ENCODE measurements at regions not wholly inside any gene's neighbourhood (a gene's known extent, or its start where the extent isn't known, plus 50 kb on each side); places are given as distances from the start of the nearest gene placed in this dataset.

DNA sequence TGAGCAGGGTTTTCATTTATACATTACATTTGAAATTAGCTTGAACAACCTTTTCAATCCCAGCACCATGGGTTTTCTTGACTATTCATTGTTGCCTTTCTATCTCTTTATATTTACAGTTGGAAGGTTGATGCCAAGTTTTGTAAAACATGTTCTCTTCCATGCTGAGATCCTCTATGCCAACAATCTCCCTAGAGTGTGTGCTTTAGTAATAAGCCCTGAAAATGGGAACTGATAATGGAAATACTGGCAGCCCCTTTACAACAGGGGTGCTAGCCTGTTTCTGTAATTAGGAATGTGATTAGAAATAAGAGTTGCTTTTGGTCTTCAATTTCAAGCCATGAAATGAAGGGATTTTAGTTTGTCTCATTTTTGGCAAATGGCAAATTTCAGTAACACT, 239.9 kb upstream of the NAALADL2 start:
- TF ChIP-seq, protein P1, sequence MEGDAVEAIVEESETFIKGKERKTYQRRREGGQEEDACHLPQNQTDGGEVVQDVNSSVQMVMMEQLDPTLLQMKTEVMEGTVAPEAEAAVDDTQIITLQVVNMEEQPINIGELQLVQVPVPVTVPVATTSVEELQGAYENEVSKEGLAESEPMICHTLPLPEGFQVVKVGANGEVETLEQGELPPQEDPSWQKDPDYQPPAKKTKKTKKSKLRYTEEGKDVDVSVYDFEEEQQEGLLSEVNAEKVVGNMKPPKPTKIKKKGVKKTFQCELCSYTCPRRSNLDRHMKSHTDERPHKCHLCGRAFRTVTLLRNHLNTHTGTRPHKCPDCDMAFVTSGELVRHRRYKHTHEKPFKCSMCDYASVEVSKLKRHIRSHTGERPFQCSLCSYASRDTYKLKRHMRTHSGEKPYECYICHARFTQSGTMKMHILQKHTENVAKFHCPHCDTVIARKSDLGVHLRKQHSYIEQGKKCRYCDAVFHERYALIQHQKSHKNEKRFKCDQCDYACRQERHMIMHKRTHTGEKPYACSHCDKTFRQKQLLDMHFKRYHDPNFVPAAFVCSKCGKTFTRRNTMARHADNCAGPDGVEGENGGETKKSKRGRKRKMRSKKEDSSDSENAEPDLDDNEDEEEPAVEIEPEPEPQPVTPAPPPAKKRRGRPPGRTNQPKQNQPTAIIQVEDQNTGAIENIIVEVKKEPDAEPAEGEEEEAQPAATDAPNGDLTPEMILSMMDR (optimal IDR thresholded peaks at IDR 0.05 in 1 of 3, IDR thresholded peaks at IDR 0.05 in 1 of 3, conservative IDR thresholded peaks at IDR 0.05 in 1 of 3; ENCODE audit: extremely low read depth in 1 of 3, insufficient read depth in 2 of 3, low read length in 3 of 3) = no peak
- TF ChIP-seq EZH2 (IDR thresholded peaks at IDR 0.05; ENCODE audit: low read length) = no peak

Data from keratinocyte (primary cell).